Kidney (tissue), 13 donors: ENCODE measurements at regions not wholly inside any gene's neighbourhood (a gene's known extent, or its start where the extent isn't known, plus 50 kb on each side); places are given as distances from the start of the nearest gene placed in this dataset.

Experiments
- DNase-seq, 5 donors: peaks; one replicate each; pipeline ENCODE4 v3.0.0-alpha.2; 2013 to 2020
- FAIRE-seq: peaks from 2 replicates; lab custom pipeline; 2012; peaks lifted over from hg19 to GRCh38; lab: Jason Lieb, UNC
- H3K27ac ChIP-seq, 2 donors: one replicate each; pipeline ENCODE4 v1.7.0; 2013; ENCODE audit warnings: low read depth in 2 of 2, low read length in 2 of 2, inconsistent platforms in 1 of 2
- H3K27me3 ChIP-seq: one replicate; pipeline ENCODE4 v1.7.1; 2013; ENCODE audit warnings: low read length, inconsistent platforms; ENCODE audit not compliant: control insufficient read depth, insufficient read depth
- H3K36me3 ChIP-seq, 3 donors: one replicate each; pipeline versions ENCODE4 v1.7.0 to v1.7.1; 2013; ENCODE audit warnings: low read length in 3 of 3, control low read depth in 1 of 3, inconsistent platforms in 1 of 3; ENCODE audit not compliant: insufficient read depth in 3 of 3, control insufficient read depth in 2 of 3
- H3K4me1 ChIP-seq, 3 donors: one replicate each; pipeline versions ENCODE4 v1.7.0 to v1.7.1; 2013; ENCODE audit warnings: low read length in 3 of 3, inconsistent platforms in 1 of 3, low read depth in 1 of 3; ENCODE audit not compliant: control insufficient read depth in 2 of 3, insufficient read depth in 2 of 3
- H3K4me3 ChIP-seq, 3 donors: one replicate each; pipeline versions ENCODE4 v1.7.0 to v1.8.1; 2013; ENCODE audit warnings: low read length in 3 of 3, control low read depth in 1 of 3, inconsistent platforms in 1 of 3
- H3K9ac ChIP-seq, 3 donors: one replicate each; pipeline versions ENCODE4 v1.7.0 to v1.7.1; 2013; ENCODE audit warnings: low read length in 3 of 3, control low read depth in 1 of 3, inconsistent platforms in 1 of 3
- H3K9me3 ChIP-seq, 3 donors: one replicate each; pipeline versions ENCODE4 v1.7.0 to v1.7.1; 2013; ENCODE audit warnings: low read length in 3 of 3, control low read depth in 1 of 3, inconsistent platforms in 1 of 3; ENCODE audit not compliant: control insufficient read depth in 2 of 3, insufficient read depth in 1 of 3
- CTCF ChIP-seq: IDR thresholded peaks from 3 replicates; pipeline ENCODE4 v1.5.1; 2012; ENCODE audit warnings: mild to moderate bottlenecking, moderate library complexity, borderline replicate concordance; ENCODE audit not compliant: insufficient read depth; ENCODE audit errors: extremely low read depth
- intact Hi-C: fragments of 100-400 bp; cut with DNase I; formaldehyde crosslinking; loops from one replicate; pipeline ENCODE4 v1.11.1; 2022
- donor health status: control.
- donor health status: control.
- donor health status: control.
- donor health status: control.
- donor health status: control.
- donor health status: DM: yes; HTN: yes; CAD: no.
- donor health status: Normal renal cell carcinoma (clear cell type).

DNA sequence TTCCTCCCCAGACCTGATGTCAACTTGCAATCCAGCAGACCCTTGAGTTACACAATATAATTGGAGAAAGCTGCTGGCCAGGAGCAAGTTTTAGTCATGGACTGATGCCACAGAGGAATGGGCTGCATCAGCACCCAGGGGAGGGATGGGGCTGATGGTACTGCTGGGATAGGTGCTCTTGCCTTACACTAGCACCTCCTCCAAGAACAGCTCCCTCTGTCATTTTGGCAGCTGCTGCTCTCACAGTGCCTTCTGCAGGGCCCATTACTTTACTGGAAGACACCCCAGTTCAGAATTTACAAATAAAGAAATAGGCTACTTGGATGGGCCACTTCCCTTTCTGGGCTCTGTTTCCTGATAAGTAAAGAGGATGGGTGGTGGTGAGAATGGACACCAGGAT is 85.3 kb upstream of the RORA start:
- intact Hi-C loops = no loop called here
- no peak for TF ChIP-seq CTCF
- no peaks in the 10 kb centered on the region for H3K4me1 ChIP-seq
- H3K27ac ChIP-seq = no peak overlapping the region
- no peaks in the 10 kb centered on the region for H3K27me3 ChIP-seq
- no peaks in the 10 kb centered on the region for H3K9me3 ChIP-seq
- H3K36me3 ChIP-seq = no peaks in the 10 kb centered on the region
- H3K9ac ChIP-seq = no peak overlapping the region
- peak in 4 of 5 donors; percentile 13 to 44 (median 30) for DNase-seq
- no peak overlapping the region for H3K4me3 ChIP-seq
- no peak for FAIRE-seq

- H3K4me3 ChIP-seq = no peak overlapping the region
- DNase-seq (no peak), FAIRE-seq (no peak)
- no peak for TF ChIP-seq CTCF
- H3K9ac ChIP-seq = no peak overlapping the region
- H3K27ac ChIP-seq = no peak overlapping the region
- intact Hi-C loops = no loop called here
- no peaks in the 10 kb centered on the region for H3K9me3 ChIP-seq
- no peaks in the 10 kb centered on the region for H3K36me3 ChIP-seq
- no peaks in the 10 kb centered on the region for H3K4me1 ChIP-seq
- H3K27me3 ChIP-seq = no peaks in the 10 kb centered on the region
Measured at GRCh38 chr15:61309617-61310016, 80.5 kb upstream of the RORA start.

DNA sequence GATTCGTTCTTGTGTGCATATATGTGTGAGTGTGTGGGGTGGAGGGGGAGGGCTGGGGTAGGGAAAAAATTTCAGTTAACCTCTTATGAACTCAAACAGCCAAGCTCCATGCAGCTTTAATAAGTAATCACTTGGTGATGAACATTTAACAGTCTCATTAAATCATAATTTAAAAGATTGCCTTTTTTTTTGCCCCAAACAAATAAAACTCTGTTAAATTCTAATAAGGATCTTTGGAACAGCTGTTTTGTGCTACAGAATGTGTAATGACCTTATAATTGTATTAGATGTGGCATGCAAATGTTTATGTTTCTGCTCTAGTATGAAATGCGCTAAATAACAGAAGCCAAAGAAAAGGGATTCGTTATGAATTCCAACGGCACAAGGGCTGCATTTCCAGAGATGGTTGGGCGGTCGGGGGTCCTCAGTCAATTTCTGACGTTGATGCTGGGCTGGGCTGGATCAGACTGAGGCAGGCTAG is 80.0 kb upstream of the RORA start:
- no peak for TF ChIP-seq CTCF
- no peak overlapping the region for H3K27ac ChIP-seq
- intact Hi-C loops = no loop called here
- H3K27me3 ChIP-seq = no peaks in the 10 kb centered on the region
- FAIRE-seq (no peak), DNase-seq (peak in 2 of 5 donors; percentile 38 to 75)
- no peaks in the 10 kb centered on the region for H3K4me1 ChIP-seq
- H3K9ac ChIP-seq = no peak overlapping the region
- H3K36me3 ChIP-seq = no peaks in the 10 kb centered on the region
- no peaks in the 10 kb centered on the region for H3K9me3 ChIP-seq
- no peak overlapping the region for H3K4me3 ChIP-seq

DNA sequence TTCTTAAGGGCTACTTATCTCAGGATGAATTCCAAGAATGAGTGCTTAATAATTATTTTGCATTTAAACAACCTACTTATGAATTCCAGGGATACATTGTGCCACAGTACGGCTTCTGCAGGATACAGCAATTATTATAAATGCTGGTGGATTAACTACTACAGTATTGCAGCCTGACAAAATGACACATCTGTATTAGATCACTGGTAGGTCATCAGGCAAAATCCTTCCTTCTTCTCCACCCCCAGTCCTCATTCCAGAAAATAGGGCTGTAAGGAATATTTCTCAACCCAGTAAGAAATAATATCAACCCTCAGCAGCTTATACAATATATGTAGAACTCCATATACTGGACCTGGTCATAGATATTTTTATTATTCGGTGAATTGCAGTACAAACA is 79.3 kb upstream of the RORA start:
- no peak overlapping the region for H3K27ac ChIP-seq
- no peaks in the 10 kb centered on the region for H3K27me3 ChIP-seq
- FAIRE-seq = no peak
- no peak for DNase-seq
- H3K36me3 ChIP-seq = no peaks in the 10 kb centered on the region
- TF ChIP-seq CTCF = no peak
- intact Hi-C loops = no loop called here
- no peak overlapping the region for H3K4me3 ChIP-seq
- H3K9ac ChIP-seq = no peak overlapping the region
- no peaks in the 10 kb centered on the region for H3K4me1 ChIP-seq
- H3K9me3 ChIP-seq = no peaks in the 10 kb centered on the region
